ENCODE measurements at regions not wholly inside any gene's neighbourhood (a gene's known extent, or its start where the extent isn't known, plus 50 kb on each side); places are given as distances from the start of the nearest gene placed in this dataset.

- ChIA-PET POLR2A (no interaction called here), CTCF (interaction anchor here (1.6 kb wide), 1 partner anchor 25 kb away, joined by 3 read pairs; no protein-coding TSS in a partner anchor)
- TF ChIP-seq CTCF (IDR thresholded peaks at IDR 0.05; ENCODE audit: insufficient read depth, low read length, missing control alignments): no peak
- H3K4me3 ChIP-seq (ENCODE audit: low read depth, low read length): no peak overlapping the region
- DNase-seq (ENCODE audit: low read depth, low spot score): no peak
Measured at GRCh38 chr1:187476671-187477070, 647.9 kb downstream of the PLA2G4A start.

- CTCF ChIA-PET: interaction anchor here (1.6 kb wide), 1 partner anchor 25 kb away, joined by 3 read pairs; no protein-coding TSS in a partner anchor
- no peak for TF ChIP-seq CTCF (IDR thresholded peaks at IDR 0.05; ENCODE audit: insufficient read depth, low read length, missing control alignments)
- no peak for DNase-seq (ENCODE audit: low read depth, low spot score)
Measured at GRCh38 chr1:187477103-187477502, 648.4 kb downstream of the PLA2G4A start.

GRCh38 chr1:187477535-187477934 is 648.8 kb downstream of the PLA2G4A start:
- H3K4me3 ChIP-seq (ENCODE audit: low read depth, low read length): no peak overlapping the region
- ChIA-PET CTCF (interaction anchor here (1.6 kb wide), 1 partner anchor 24 kb away, joined by 3 read pairs; no protein-coding TSS in a partner anchor), POLR2A (no interaction called here)
- no peak for DNase-seq (ENCODE audit: low read depth, low spot score)
- TF ChIP-seq CTCF (IDR thresholded peaks at IDR 0.05; ENCODE audit: insufficient read depth, low read length, missing control alignments): no peak

More at GRCh38 chr1:187477103-187477502, 648.4 kb downstream of the PLA2G4A start:
- POLR2A ChIA-PET: no interaction called here
- H3K4me3 ChIP-seq (ENCODE audit: low read depth, low read length): no peak overlapping the region

- H3K4me3 ChIP-seq (ENCODE audit: low read depth, low read length): no peak overlapping the region
- CTCF ChIA-PET: no interaction called here
- POLR2A ChIA-PET: no interaction called here
- TF ChIP-seq CTCF (IDR thresholded peaks at IDR 0.05; ENCODE audit: insufficient read depth, low read length, missing control alignments): no peak
- no peak for DNase-seq (ENCODE audit: low read depth, low spot score)
Measured at GRCh38 chr1:187481581-187482148, 652.9 kb downstream of the PLA2G4A start.

GRCh38 chr1:187490266-187490665 is 661.5 kb downstream of the PLA2G4A start:
- ChIA-PET POLR2A (no interaction called here), CTCF (no interaction called here)
- H3K4me3 ChIP-seq (ENCODE audit: low read depth, low read length): no peak overlapping the region
- TF ChIP-seq CTCF (IDR thresholded peaks at IDR 0.05; ENCODE audit: insufficient read depth, low read length, missing control alignments): no peak
- DNase-seq (ENCODE audit: low read depth, low spot score): no peak

GRCh38 chr1:187491082-187491720 is 662.5 kb downstream of the PLA2G4A start:
- CTCF ChIA-PET: no interaction called here
- no peak for TF ChIP-seq CTCF (IDR thresholded peaks at IDR 0.05; ENCODE audit: insufficient read depth, low read length, missing control alignments)
- POLR2A ChIA-PET: no interaction called here
- DNase-seq (ENCODE audit: low read depth, low spot score): no peak
- no peak overlapping the region for H3K4me3 ChIP-seq (ENCODE audit: low read depth, low read length)
